Parathyroid adenoma (tissue), 2 donors: ENCODE measurements at regions not wholly inside any gene's neighbourhood (a gene's known extent, or its start where the extent isn't known, plus 50 kb on each side); places are given as distances from the start of the nearest gene placed in this dataset.
A peak's percentile ranks its signal among the peaks of the same experiment; 100 is the strongest.

Source experiments
- H2AFZ ChIP-seq: fragments of 300-600 bp; sonication (generic); one replicate; pipeline ENCODE4 v1.7.0; 2017; ENCODE audit warnings: antibody characterized with exemption, mild to moderate bottlenecking
- H3K27ac ChIP-seq: fragments of 300-600 bp; sonication (generic); one replicate; pipeline ENCODE4 v1.7.0; 2017
- H3K27me3 ChIP-seq: fragments of 300-600 bp; sonication (generic); one replicate; pipeline ENCODE4 v1.7.0; 2017; ENCODE audit warnings: low read length; ENCODE audit not compliant: control insufficient read depth, insufficient read depth
- H3K36me3 ChIP-seq: fragments of 300-600 bp; sonication (generic); one replicate; pipeline ENCODE4 v1.7.0; 2017; ENCODE audit warnings: low read length; ENCODE audit not compliant: control insufficient read depth, insufficient read depth
- H3K4me1 ChIP-seq: fragments of 300-600 bp; sonication (generic); one replicate; pipeline ENCODE4 v1.7.0; 2017; ENCODE audit warnings: control low read depth
- H3K4me2 ChIP-seq: fragments of 300-600 bp; sonication (generic); one replicate; pipeline ENCODE4 v1.7.0; 2017; ENCODE audit warnings: low read length
- H3K4me3 ChIP-seq: fragments of 300-600 bp; sonication (generic); one replicate; pipeline ENCODE4 v1.7.0; 2017; ENCODE audit warnings: low read depth, low read length
- H3K79me2 ChIP-seq: fragments of 300-600 bp; sonication (generic); one replicate; pipeline ENCODE4 v1.7.0; 2017; ENCODE audit warnings: control low read depth
- H3K9ac ChIP-seq: fragments of 300-600 bp; sonication (generic); one replicate; pipeline ENCODE4 v1.7.0; 2017; ENCODE audit warnings: mild to moderate bottlenecking
- H3K9me3 ChIP-seq: fragments of 300-600 bp; sonication (generic); one replicate; pipeline ENCODE4 v1.7.0; 2017; ENCODE audit warnings: low read length; ENCODE audit not compliant: control insufficient read depth
- CTCF ChIP-seq: fragments of 300-600 bp; sonication (generic); IDR thresholded peaks from one replicate; pipeline ENCODE4 v1.7.0; 2017; ENCODE audit warnings: antibody characterized with exemption, mild to moderate bottlenecking
- donor health status: primary hyperparathyroidism.

GRCh38 chr4:187603093-187604025, 392.2 kb upstream of the ZFP42 start:
- TF ChIP-seq CTCF, result no peak
- Histone ChIP-seq H3K4me2 (no peak overlapping the region), H3K27ac (no peak overlapping the region), H3K4me3 (no peak overlapping the region), H3K9ac (no peak overlapping the region), H2AFZ (no peak overlapping the region), H3K79me2 (no peaks in the 10 kb centered on the region), H3K4me1 (no peaks in the 10 kb centered on the region), H3K27me3 (no peaks in the 10 kb centered on the region), H3K9me3 (no peaks in the 10 kb centered on the region), H3K36me3 (no peaks in the 10 kb centered on the region)

- H3K9me3 ChIP-seq, result no peaks in the 10 kb centered on the region
- H3K9ac ChIP-seq, result no peak overlapping the region
- no peaks in the 10 kb centered on the region for H3K36me3 ChIP-seq
- H3K4me3 ChIP-seq, result no peak overlapping the region
- H3K4me1 ChIP-seq, result no peaks in the 10 kb centered on the region
- no peak overlapping the region for H3K27ac ChIP-seq
- H3K4me2 ChIP-seq, result no peak overlapping the region
- no peak for TF ChIP-seq CTCF
- no peak overlapping the region for H2AFZ ChIP-seq
- H3K79me2 ChIP-seq, result no peaks in the 10 kb centered on the region
- no peaks in the 10 kb centered on the region for H3K27me3 ChIP-seq
Observed at GRCh38 chr4:187604984-187605383, 390.6 kb upstream of the ZFP42 start.

GRCh38 chr4:187606581-187606980, 389.0 kb upstream of the ZFP42 start:
- H3K27me3 ChIP-seq, result no peaks in the 10 kb centered on the region
- H3K4me2 ChIP-seq, result no peak overlapping the region
- no peak overlapping the region for H3K4me3 ChIP-seq
- H3K9ac ChIP-seq, result no peak overlapping the region
- H3K27ac ChIP-seq, result no peak overlapping the region
- H3K36me3 ChIP-seq, result no peaks in the 10 kb centered on the region
- no peaks in the 10 kb centered on the region for H3K9me3 ChIP-seq
- no peaks in the 10 kb centered on the region for H3K4me1 ChIP-seq
- no peaks in the 10 kb centered on the region for H3K79me2 ChIP-seq
- TF ChIP-seq CTCF, result peak; percentile 27
- H2AFZ ChIP-seq, result no peak overlapping the region

GRCh38 chr4:187608001-187608421, 387.6 kb upstream of the ZFP42 start:
- Histone ChIP-seq H3K4me2 (no peak overlapping the region), H3K36me3 (no peaks in the 10 kb centered on the region), H3K27me3 (no peaks in the 10 kb centered on the region), H3K4me3 (no peak overlapping the region), H3K9me3 (no peaks in the 10 kb centered on the region), H3K9ac (no peak overlapping the region), H2AFZ (no peak overlapping the region), H3K4me1 (no peaks in the 10 kb centered on the region), H3K79me2 (no peaks in the 10 kb centered on the region), H3K27ac (no peak overlapping the region)
- no peak for TF ChIP-seq CTCF

GRCh38 chr4:187612301-187612700, 383.3 kb upstream of the ZFP42 start:
- Histone ChIP-seq H3K4me3 (no peak overlapping the region), H3K36me3 (no peaks in the 10 kb centered on the region), H3K27ac (no peak overlapping the region), H3K27me3 (no peaks in the 10 kb centered on the region), H3K4me2 (no peak overlapping the region), H3K9ac (no peak overlapping the region), H3K9me3 (no peaks in the 10 kb centered on the region), H3K79me2 (no peaks in the 10 kb centered on the region), H3K4me1 (no peaks in the 10 kb centered on the region), H2AFZ (no peak overlapping the region)
- TF ChIP-seq CTCF, result no peak
